ENCODE measurements at regions not wholly inside any gene's neighbourhood (a gene's known extent, or its start where the extent isn't known, plus 50 kb on each side); places are given as distances from the start of the nearest gene placed in this dataset.

GRCh38 chr9:90188656-90189055 is 454.0 kb downstream of the DIRAS2 start:
- TF ChIP-seq CTCF (IDR thresholded peaks at IDR 0.05) (no peak), POLR2AphosphoS5 (IDR thresholded peaks at IDR 0.05) (no peak), POLR2A (IDR thresholded peaks at IDR 0.05) (no peak), EP300 (IDR thresholded peaks at IDR 0.05) (no peak)

All from gastroesophageal sphincter (tissue), 3 donors.